ENCODE measurements at regions not wholly inside any gene's neighbourhood (a gene's known extent, or its start where the extent isn't known, plus 50 kb on each side); places are given as distances from the start of the nearest gene placed in this dataset.

- no peaks in the 10 kb centered on the region for H3K27me3 ChIP-seq (replicated peaks; ENCODE audit: control insufficient read depth, insufficient read depth, low read length)
Observed at GRCh38 chr3:144771381-144771870, 799.8 kb downstream of the DIPK2A start.

GRCh38 chr3:144772372-144772771, 800.7 kb downstream of the DIPK2A start:
- no peak for DNase-seq (ENCODE audit: low read depth)
- no peak overlapping the region for H3K4me3 ChIP-seq (ENCODE audit: low read length)
- no peak overlapping the region for H3K9ac ChIP-seq (ENCODE audit: low read length)
- H3K9me3 ChIP-seq (ENCODE audit: control insufficient read depth, low read length): no peaks in the 10 kb centered on the region
- H3K4me1 ChIP-seq (ENCODE audit: control insufficient read depth, insufficient read depth, low read length): peaks cover 17% of the 10 kb centered on the region
- no peaks in the 10 kb centered on the region for H3K27me3 ChIP-seq (replicated peaks; ENCODE audit: control insufficient read depth, insufficient read depth, low read length)
- no peaks in the 10 kb centered on the region for H3K36me3 ChIP-seq (ENCODE audit: control insufficient read depth, insufficient read depth, low read length, severe bottlenecking)

More at GRCh38 chr3:144771381-144771870, 799.8 kb downstream of the DIPK2A start:
- no peaks in the 10 kb centered on the region for H3K9me3 ChIP-seq (ENCODE audit: control insufficient read depth, low read length)
- H3K4me1 ChIP-seq (ENCODE audit: control insufficient read depth, insufficient read depth, low read length): peaks cover 17% of the 10 kb centered on the region
- H3K9ac ChIP-seq (ENCODE audit: low read length): no peak overlapping the region
- H3K4me3 ChIP-seq (ENCODE audit: low read length): no peak overlapping the region
- H3K36me3 ChIP-seq (ENCODE audit: control insufficient read depth, insufficient read depth, low read length, severe bottlenecking): no peaks in the 10 kb centered on the region
- DNase-seq (ENCODE audit: low read depth): peak; percentile 67

- Histone ChIP-seq H3K27me3 (replicated peaks; ENCODE audit: control insufficient read depth, insufficient read depth, low read length) (no peaks in the 10 kb centered on the region), H3K36me3 (ENCODE audit: control insufficient read depth, insufficient read depth, low read length, severe bottlenecking) (no peaks in the 10 kb centered on the region), H3K9ac (ENCODE audit: low read length) (no peak overlapping the region), H3K4me1 (ENCODE audit: control insufficient read depth, insufficient read depth, low read length) (peaks cover 24% of the 10 kb centered on the region), H3K9me3 (ENCODE audit: control insufficient read depth, low read length) (no peaks in the 10 kb centered on the region), H3K4me3 (ENCODE audit: low read length) (no peak overlapping the region)
- DNase-seq (ENCODE audit: low read depth): no peak
Observed at GRCh38 chr3:144773350-144773749, 801.7 kb downstream of the DIPK2A start.

GRCh38 chr3:144774897-144775296, 803.3 kb downstream of the DIPK2A start:
- no peaks in the 10 kb centered on the region for H3K27me3 ChIP-seq (replicated peaks; ENCODE audit: control insufficient read depth, insufficient read depth, low read length)
- no peaks in the 10 kb centered on the region for H3K9me3 ChIP-seq (ENCODE audit: control insufficient read depth, low read length)
- H3K4me1 ChIP-seq (ENCODE audit: control insufficient read depth, insufficient read depth, low read length): peaks cover 25% of the 10 kb centered on the region
- H3K9ac ChIP-seq (ENCODE audit: low read length): no peak overlapping the region
- DNase-seq (ENCODE audit: low read depth): peak; percentile 62
- no peak overlapping the region for H3K4me3 ChIP-seq (ENCODE audit: low read length)
- no peaks in the 10 kb centered on the region for H3K36me3 ChIP-seq (ENCODE audit: control insufficient read depth, insufficient read depth, low read length, severe bottlenecking)

GRCh38 chr3:144775551-144775950, 803.9 kb downstream of the DIPK2A start:
- Histone ChIP-seq H3K4me1 (ENCODE audit: control insufficient read depth, insufficient read depth, low read length) (peaks cover 25% of the 10 kb centered on the region), H3K9me3 (ENCODE audit: control insufficient read depth, low read length) (no peaks in the 10 kb centered on the region), H3K4me3 (ENCODE audit: low read length) (no peak overlapping the region), H3K9ac (ENCODE audit: low read length) (no peak overlapping the region), H3K36me3 (ENCODE audit: control insufficient read depth, insufficient read depth, low read length, severe bottlenecking) (no peaks in the 10 kb centered on the region), H3K27me3 (replicated peaks; ENCODE audit: control insufficient read depth, insufficient read depth, low read length) (no peaks in the 10 kb centered on the region)
- DNase-seq (ENCODE audit: low read depth): no peak

GRCh38 chr3:144777906-144778305, 806.3 kb downstream of the DIPK2A start:
- peak; percentile 6 for DNase-seq (ENCODE audit: low read depth)
- H3K9me3 ChIP-seq (ENCODE audit: control insufficient read depth, low read length): no peaks in the 10 kb centered on the region
- H3K9ac ChIP-seq (ENCODE audit: low read length): no peak overlapping the region
- peaks cover 15% of the 10 kb centered on the region for H3K4me1 ChIP-seq (ENCODE audit: control insufficient read depth, insufficient read depth, low read length)
- H3K27me3 ChIP-seq (replicated peaks; ENCODE audit: control insufficient read depth, insufficient read depth, low read length): no peaks in the 10 kb centered on the region
- no peak overlapping the region for H3K4me3 ChIP-seq (ENCODE audit: low read length)
- H3K36me3 ChIP-seq (ENCODE audit: control insufficient read depth, insufficient read depth, low read length, severe bottlenecking): no peaks in the 10 kb centered on the region

- H3K9ac ChIP-seq (ENCODE audit: low read length): no peak overlapping the region
- peaks cover 9% of the 10 kb centered on the region for H3K9me3 ChIP-seq (ENCODE audit: control insufficient read depth, low read length)
- no peak overlapping the region for H3K4me3 ChIP-seq (ENCODE audit: low read length)
- DNase-seq (ENCODE audit: low read depth): no peak
- H3K36me3 ChIP-seq (ENCODE audit: control insufficient read depth, insufficient read depth, low read length, severe bottlenecking): no peaks in the 10 kb centered on the region
- H3K4me1 ChIP-seq (ENCODE audit: control insufficient read depth, insufficient read depth, low read length): no peaks in the 10 kb centered on the region
- no peaks in the 10 kb centered on the region for H3K27me3 ChIP-seq (replicated peaks; ENCODE audit: control insufficient read depth, insufficient read depth, low read length)
Observed at GRCh38 chr3:144791034-144791433, 819.4 kb downstream of the DIPK2A start.

GRCh38 chr3:144801890-144802289, 830.3 kb downstream of the DIPK2A start:
- no peak overlapping the region for H3K4me3 ChIP-seq (ENCODE audit: low read length)
- H3K9me3 ChIP-seq (ENCODE audit: control insufficient read depth, low read length): peaks cover 13% of the 10 kb centered on the region
- H3K4me1 ChIP-seq (ENCODE audit: control insufficient read depth, insufficient read depth, low read length): peaks cover 3% of the 10 kb centered on the region
- DNase-seq (ENCODE audit: low read depth): no peak
- no peak overlapping the region for H3K9ac ChIP-seq (ENCODE audit: low read length)
- H3K27me3 ChIP-seq (replicated peaks; ENCODE audit: control insufficient read depth, insufficient read depth, low read length): no peaks in the 10 kb centered on the region
- H3K36me3 ChIP-seq (ENCODE audit: control insufficient read depth, insufficient read depth, low read length, severe bottlenecking): no peaks in the 10 kb centered on the region

GRCh38 chr3:144809380-144809779, 837.8 kb downstream of the DIPK2A start:
- no peak overlapping the region for H3K9ac ChIP-seq (ENCODE audit: low read length)
- no peaks in the 10 kb centered on the region for H3K4me1 ChIP-seq (ENCODE audit: control insufficient read depth, insufficient read depth, low read length)
- no peaks in the 10 kb centered on the region for H3K27me3 ChIP-seq (replicated peaks; ENCODE audit: control insufficient read depth, insufficient read depth, low read length)
- no peak overlapping the region for H3K4me3 ChIP-seq (ENCODE audit: low read length)
- DNase-seq (ENCODE audit: low read depth): no peak
- H3K36me3 ChIP-seq (ENCODE audit: control insufficient read depth, insufficient read depth, low read length, severe bottlenecking): no peaks in the 10 kb centered on the region
- H3K9me3 ChIP-seq (ENCODE audit: control insufficient read depth, low read length): peaks cover 13% of the 10 kb centered on the region

GRCh38 chr3:144810160-144810559, 838.5 kb downstream of the DIPK2A start:
- Histone ChIP-seq H3K9ac (ENCODE audit: low read length) (no peak overlapping the region), H3K9me3 (ENCODE audit: control insufficient read depth, low read length) (peaks cover 8% of the 10 kb centered on the region), H3K4me3 (ENCODE audit: low read length) (no peak overlapping the region), H3K4me1 (ENCODE audit: control insufficient read depth, insufficient read depth, low read length) (no peaks in the 10 kb centered on the region), H3K36me3 (ENCODE audit: control insufficient read depth, insufficient read depth, low read length, severe bottlenecking) (no peaks in the 10 kb centered on the region), H3K27me3 (replicated peaks; ENCODE audit: control insufficient read depth, insufficient read depth, low read length) (no peaks in the 10 kb centered on the region)
- DNase-seq (ENCODE audit: low read depth): no peak

GRCh38 chr3:144815655-144816054, 844.0 kb downstream of the DIPK2A start:
- H3K4me1 ChIP-seq (ENCODE audit: control insufficient read depth, insufficient read depth, low read length): no peaks in the 10 kb centered on the region
- H3K4me3 ChIP-seq (ENCODE audit: low read length): no peak overlapping the region
- no peak overlapping the region for H3K9ac ChIP-seq (ENCODE audit: low read length)
- H3K9me3 ChIP-seq (ENCODE audit: control insufficient read depth, low read length): no peaks in the 10 kb centered on the region
- no peak for DNase-seq (ENCODE audit: low read depth)
- H3K27me3 ChIP-seq (replicated peaks; ENCODE audit: control insufficient read depth, insufficient read depth, low read length): no peaks in the 10 kb centered on the region
- no peaks in the 10 kb centered on the region for H3K36me3 ChIP-seq (ENCODE audit: control insufficient read depth, insufficient read depth, low read length, severe bottlenecking)

- H3K9me3 ChIP-seq (ENCODE audit: control insufficient read depth, low read length): no peaks in the 10 kb centered on the region
- no peak overlapping the region for H3K9ac ChIP-seq (ENCODE audit: low read length)
- peak; percentile 45 for DNase-seq (ENCODE audit: low read depth)
- H3K27me3 ChIP-seq (replicated peaks; ENCODE audit: control insufficient read depth, insufficient read depth, low read length): no peaks in the 10 kb centered on the region
- H3K36me3 ChIP-seq (ENCODE audit: control insufficient read depth, insufficient read depth, low read length, severe bottlenecking): no peaks in the 10 kb centered on the region
- H3K4me3 ChIP-seq (ENCODE audit: low read length): no peak overlapping the region
- no peaks in the 10 kb centered on the region for H3K4me1 ChIP-seq (ENCODE audit: control insufficient read depth, insufficient read depth, low read length)
Observed at GRCh38 chr3:144816323-144816722, 844.7 kb downstream of the DIPK2A start.
